GM06990 (cell line): ENCODE measurements at regions not wholly inside any gene's neighbourhood (a gene's known extent, or its start where the extent isn't known, plus 50 kb on each side); places are given as distances from the start of the nearest gene placed in this dataset.

ENCODE experiments used
- DNase-seq: peaks from one replicate; pipeline ENCODE4 v3.0.0-alpha.2; 2011; ENCODE audit not compliant: insufficient read length; ENCODE audit errors: extremely low read depth
- H3K27me3 ChIP-seq: replicated peaks from 2 replicates; pipeline ENCODE4 v1.6.0; 2011; ENCODE audit warnings: low read length; ENCODE audit not compliant: control insufficient read depth, insufficient read depth
- H3K36me3 ChIP-seq: 2 replicates; pipeline ENCODE4 v1.5.1; 2011; ENCODE audit warnings: low read length; ENCODE audit not compliant: control insufficient read depth, insufficient read depth
- H3K4me3 ChIP-seq: replicated peaks from 2 replicates; pipeline ENCODE4 v1.5.1; 2011; ENCODE audit warnings: low read depth, mild to moderate bottlenecking, control low read depth, low read length
- TF ChIP-seq, protein P1 (sequence below): IDR thresholded peaks from 2 replicates; pipeline ENCODE4 v1.5.1; 2011; ENCODE audit warnings: low read length, control low read depth, mild to moderate bottlenecking, inconsistent platforms; ENCODE audit not compliant: insufficient read depth, poor library complexity, severe bottlenecking

DNA sequence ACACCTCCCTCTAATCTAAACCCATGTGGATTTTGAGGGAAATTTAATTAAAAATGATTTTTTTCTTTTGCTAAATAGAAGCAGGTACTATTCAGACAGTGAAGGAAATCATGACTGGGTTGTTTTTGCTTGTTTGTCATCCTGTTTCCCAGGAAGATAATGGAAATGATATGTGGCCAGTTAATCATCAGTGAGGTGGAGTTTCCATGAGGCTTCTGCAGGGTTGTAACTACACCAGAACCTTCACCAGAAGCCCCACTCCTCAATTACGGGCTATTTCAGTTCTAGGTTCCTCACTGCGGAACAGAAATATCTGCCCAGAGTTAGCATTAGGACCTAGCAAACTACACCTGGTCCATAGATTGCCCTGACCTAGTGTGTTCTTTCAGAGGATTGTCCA lies 394.0 kb downstream of the DLEU7 start:
- TF ChIP-seq, protein P1, sequence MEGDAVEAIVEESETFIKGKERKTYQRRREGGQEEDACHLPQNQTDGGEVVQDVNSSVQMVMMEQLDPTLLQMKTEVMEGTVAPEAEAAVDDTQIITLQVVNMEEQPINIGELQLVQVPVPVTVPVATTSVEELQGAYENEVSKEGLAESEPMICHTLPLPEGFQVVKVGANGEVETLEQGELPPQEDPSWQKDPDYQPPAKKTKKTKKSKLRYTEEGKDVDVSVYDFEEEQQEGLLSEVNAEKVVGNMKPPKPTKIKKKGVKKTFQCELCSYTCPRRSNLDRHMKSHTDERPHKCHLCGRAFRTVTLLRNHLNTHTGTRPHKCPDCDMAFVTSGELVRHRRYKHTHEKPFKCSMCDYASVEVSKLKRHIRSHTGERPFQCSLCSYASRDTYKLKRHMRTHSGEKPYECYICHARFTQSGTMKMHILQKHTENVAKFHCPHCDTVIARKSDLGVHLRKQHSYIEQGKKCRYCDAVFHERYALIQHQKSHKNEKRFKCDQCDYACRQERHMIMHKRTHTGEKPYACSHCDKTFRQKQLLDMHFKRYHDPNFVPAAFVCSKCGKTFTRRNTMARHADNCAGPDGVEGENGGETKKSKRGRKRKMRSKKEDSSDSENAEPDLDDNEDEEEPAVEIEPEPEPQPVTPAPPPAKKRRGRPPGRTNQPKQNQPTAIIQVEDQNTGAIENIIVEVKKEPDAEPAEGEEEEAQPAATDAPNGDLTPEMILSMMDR: no peak
- DNase-seq: no peak
- H3K27me3 ChIP-seq: no peaks in the 10 kb centered on the region; the same call in 1 of the 2 replicates

GRCh38 chr13:50450279-50450678 lies 393.2 kb downstream of the DLEU7 start:
- TF ChIP-seq, protein P1: no peak
- no peak for DNase-seq
- no peak overlapping the region for H3K4me3 ChIP-seq
- H3K36me3 ChIP-seq: no peaks in the 10 kb centered on the region
- H3K27me3 ChIP-seq: no peaks in the 10 kb centered on the region; the same call in 1 of the 2 replicates

More for the DNA sequence above, 394.0 kb downstream of the DLEU7 start:
- H3K4me3 ChIP-seq: no peak overlapping the region
- H3K36me3 ChIP-seq: no peaks in the 10 kb centered on the region

GRCh38 chr13:50451609-50452008 lies 391.9 kb downstream of the DLEU7 start:
- H3K27me3 ChIP-seq: peaks cover under 1% of the 10 kb centered on the region; the same call in 1 of the 2 replicates
- no peaks in the 10 kb centered on the region for H3K36me3 ChIP-seq
- no peak for DNase-seq
- H3K4me3 ChIP-seq: no peak overlapping the region
- TF ChIP-seq, protein P1: no peak

DNA sequence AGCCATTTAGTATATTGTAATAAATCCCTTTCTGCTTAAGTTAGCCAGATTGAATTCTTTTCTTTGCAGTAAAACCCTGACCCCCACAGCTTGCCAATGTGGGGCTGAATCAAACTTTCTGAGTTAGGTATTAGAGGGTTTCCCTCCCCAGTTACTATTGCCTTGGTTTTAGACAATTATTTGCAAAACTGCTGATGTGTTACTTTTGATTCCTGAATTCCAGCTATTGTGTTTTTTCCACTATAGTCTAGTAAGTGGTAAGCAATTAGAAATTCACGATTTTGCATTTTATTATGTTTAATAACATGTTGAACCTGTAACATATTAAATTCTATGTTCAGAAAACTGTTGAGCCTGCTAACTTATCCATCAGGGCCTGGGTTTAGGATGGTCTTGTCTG lies 391.5 kb downstream of the DLEU7 start:
- Histone ChIP-seq H3K36me3 (no peaks in the 10 kb centered on the region), H3K27me3 (peaks cover 3% of the 10 kb centered on the region), H3K4me3 (no peak overlapping the region)
- DNase-seq: no peak
- TF ChIP-seq, protein P1: no peak

DNA sequence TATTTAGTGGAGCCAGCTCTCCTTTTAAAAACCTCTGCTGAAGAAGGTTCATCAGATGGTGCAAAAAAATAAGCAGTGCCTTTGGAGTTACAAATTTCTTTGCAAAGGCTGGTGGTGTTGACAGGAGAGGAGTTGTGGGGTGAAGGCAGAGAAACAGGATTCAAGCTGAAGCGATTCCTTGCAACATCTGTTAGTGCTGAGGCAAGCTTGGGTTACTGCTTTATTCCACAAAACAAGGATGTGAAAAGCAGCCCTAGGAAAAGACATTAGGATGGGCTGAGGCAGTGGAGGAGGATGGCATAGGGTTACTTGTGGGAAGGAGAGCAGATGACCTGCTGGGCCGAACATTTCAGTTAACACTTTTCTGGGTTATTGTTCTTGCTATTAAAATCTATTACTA lies 390.7 kb downstream of the DLEU7 start:
- Histone ChIP-seq H3K4me3 (no peak overlapping the region), H3K36me3 (no peaks in the 10 kb centered on the region), H3K27me3 (peaks cover 3% of the 10 kb centered on the region)
- DNase-seq: no peak
- TF ChIP-seq, protein P1: no peak

DNA sequence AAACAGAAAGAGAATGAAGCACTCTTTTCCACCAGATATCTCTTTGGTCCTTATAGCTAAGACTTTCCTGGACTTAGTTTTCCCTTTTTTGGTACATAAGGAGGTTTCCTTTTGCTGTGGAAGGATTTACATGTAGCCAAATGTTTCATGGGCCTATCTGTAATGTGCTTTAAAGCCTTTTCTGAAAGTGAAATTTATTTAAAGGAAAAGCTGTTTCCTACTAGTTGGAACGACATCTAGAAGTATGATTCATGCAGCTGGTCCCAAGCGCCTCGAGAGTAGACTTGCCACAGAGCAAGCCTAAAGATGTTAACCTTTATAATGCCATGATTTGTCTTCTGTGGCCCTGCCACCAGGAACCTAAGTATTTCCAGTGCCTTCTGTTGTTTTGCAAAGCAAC lies 390.3 kb downstream of the DLEU7 start:
- peaks cover 3% of the 10 kb centered on the region for H3K27me3 ChIP-seq
- no peaks in the 10 kb centered on the region for H3K36me3 ChIP-seq
- H3K4me3 ChIP-seq: no peak overlapping the region
- TF ChIP-seq, protein P1: no peak
- DNase-seq: no peak
